GM19238 (cell line): ENCODE measurements at regions not wholly inside any gene's neighbourhood (a gene's known extent, or its start where the extent isn't known, plus 50 kb on each side); places are given as distances from the start of the nearest gene placed in this dataset.

Experiments
- DNase-seq: peaks from one replicate; pipeline ENCODE4 v3.0.0; 2011; ENCODE audit warnings: low spot score; ENCODE audit not compliant: insufficient read length

- DNase-seq, result no peak
These were observed 72.8 kb upstream of the MC4R start for GRCh38 chr18:60445341-60445740.

- no peak for DNase-seq
These were observed 74.2 kb upstream of the MC4R start for GRCh38 chr18:60446821-60447220.

- DNase-seq, result no peak
These were observed 76.1 kb upstream of the MC4R start for GRCh38 chr18:60448487-60449267.

- no peak for DNase-seq
These were observed 79.8 kb upstream of the MC4R start for GRCh38 chr18:60452421-60452820.

- no peak for DNase-seq
These were observed 94.1 kb upstream of the MC4R start for GRCh38 chr18:60466677-60467076.

GRCh38 chr18:60469387-60470100 is 97.0 kb upstream of the MC4R start:
- DNase-seq, result no peak

GRCh38 chr18:60471652-60472051 is 99.1 kb upstream of the MC4R start:
- DNase-seq, result no peak

- no peak for DNase-seq
These were observed 112.6 kb upstream of the MC4R start for GRCh38 chr18:60485201-60485600.

GRCh38 chr18:60493066-60493465 is 120.5 kb upstream of the MC4R start:
- no peak for DNase-seq

- no peak for DNase-seq
These were observed 127.1 kb upstream of the MC4R start for GRCh38 chr18:60499675-60500074.

GRCh38 chr18:60500960-60501359 is 128.4 kb upstream of the MC4R start:
- DNase-seq, result no peak

- DNase-seq, result no peak
These were observed 130.0 kb upstream of the MC4R start for GRCh38 chr18:60502591-60502990.

GRCh38 chr18:60503199-60503598 is 130.6 kb upstream of the MC4R start:
- no peak for DNase-seq

- DNase-seq, result no peak
These were observed 133.6 kb upstream of the MC4R start for GRCh38 chr18:60506190-60506589.

GRCh38 chr18:60506682-60507081 is 134.1 kb upstream of the MC4R start:
- no peak for DNase-seq

GRCh38 chr18:60508108-60508507 is 135.5 kb upstream of the MC4R start:
- no peak for DNase-seq

- no peak for DNase-seq
These were observed 162.0 kb upstream of the MC4R start for GRCh38 chr18:60534538-60534937.

GRCh38 chr18:60537074-60537473 is 164.5 kb upstream of the MC4R start:
- DNase-seq, result no peak

GRCh38 chr18:60538891-60539290 is 166.3 kb upstream of the MC4R start:
- DNase-seq, result no peak

- no peak for DNase-seq
These were observed 169.1 kb upstream of the MC4R start for GRCh38 chr18:60541661-60542060.

- DNase-seq, result no peak
These were observed 171.1 kb upstream of the MC4R start for GRCh38 chr18:60543646-60544045.

GRCh38 chr18:60549338-60549960 is 176.9 kb upstream of the MC4R start:
- peak; percentile 2 for DNase-seq
